WTC11 (cell line): ENCODE measurements at regions not wholly inside any gene's neighbourhood (a gene's known extent, or its start where the extent isn't known, plus 50 kb on each side); places are given as distances from the start of the nearest gene placed in this dataset.
A peak's percentile ranks its signal among the peaks of the same experiment; 100 is the strongest.

Experiments used
- ATAC-seq: fragments of 200-7000 bp; cut with Tn5 transposase; 2 replicates; pipeline ENCODE4 v1.10.0; 2021; ENCODE audit warnings: mild to moderate bottlenecking, moderate library complexity
- CTCF ChIA-PET: fragments of 300-600 bp; sonication (Branson Sonifier 250); formaldehyde crosslinking; loops from one replicate; lab custom pipeline; 2021; ENCODE audit warnings: antibody characterized with exemption; lab: Charles Lee
- POLR2A ChIA-PET: fragments of 350-600 bp; sonication (Branson Sonifier 250); formaldehyde crosslinking; loops from one replicate; lab custom pipeline; 2021; ENCODE audit warnings: antibody characterized with exemption; lab: Charles Lee
- DNase-seq: peaks from one replicate; pipeline ENCODE4 v3.0.0; 2021; ENCODE audit warnings: low spot score
- H3K27ac Mint-ChIP-seq: 2 replicates; pipeline ENCODE4 v1.8.0; 2021; ENCODE audit warnings: mixed read lengths
- H3K27me3 Mint-ChIP-seq: 2 replicates; pipeline ENCODE4 v1.8.0; 2021; ENCODE audit warnings: low read depth, mild to moderate bottlenecking, moderate library complexity, mixed read lengths
- H3K36me3 Mint-ChIP-seq: 2 replicates; pipeline ENCODE4 v1.8.0; 2021; ENCODE audit warnings: mixed read lengths
- H3K4me1 Mint-ChIP-seq: 2 replicates; pipeline ENCODE4 v1.8.0; 2022; ENCODE audit warnings: mixed read lengths
- H3K4me3 Mint-ChIP-seq: 2 replicates; pipeline ENCODE4 v1.8.0; 2021; ENCODE audit warnings: mild to moderate bottlenecking, moderate library complexity, mixed read lengths
- H3K9me3 Mint-ChIP-seq: 2 replicates; pipeline ENCODE4 v1.8.0; 2021; ENCODE audit warnings: mixed read lengths
- ETV6 ChIP-seq: sonication (generic); formaldehyde crosslinking; IDR thresholded peaks from 2 replicates; pipeline ENCODE4 v1.8.1; 2022; ENCODE audit warnings: mild to moderate bottlenecking, missing genetic modification reagents
- GTF2I ChIP-seq: fragments of 250-450 bp; sonication (Bioruptor Pico); conservative IDR thresholded peaks from 2 replicates; pipeline ENCODE4 v1.4.0; 2021; ENCODE audit warnings: mild to moderate bottlenecking
- HMGXB4 ChIP-seq: sonication (generic); formaldehyde crosslinking; IDR thresholded peaks from 2 replicates; pipeline ENCODE4 v1.8.1; 2023; ENCODE audit warnings: mild to moderate bottlenecking, moderate library complexity, missing genetic modification reagents
- IRF2 ChIP-seq: sonication (generic); formaldehyde crosslinking; IDR thresholded peaks from 2 replicates; pipeline ENCODE4 v1.8.0; 2022; ENCODE audit warnings: low read depth, missing genetic modification reagents, borderline replicate concordance
- NFATC4 ChIP-seq: fragments of 250-450 bp; sonication (Bioruptor Pico); IDR thresholded peaks from 2 replicates; pipeline ENCODE4 v1.9.0; 2021; ENCODE audit warnings: mild to moderate bottlenecking
- NR2C2 ChIP-seq: sonication (generic); formaldehyde crosslinking; IDR thresholded peaks from 2 replicates; pipeline ENCODE4 v1.8.0; 2022; ENCODE audit warnings: mild to moderate bottlenecking, missing genetic modification reagents
- OVOL2 ChIP-seq: fragments of 250-450 bp; sonication (Bioruptor Pico); IDR thresholded peaks from 2 replicates; pipeline ENCODE4 v1.9.0; 2021; ENCODE audit warnings: mild to moderate bottlenecking, borderline replicate concordance
- TCF7 ChIP-seq: sonication (generic); formaldehyde crosslinking; IDR thresholded peaks from 2 replicates; pipeline ENCODE4 v1.8.0; 2022; ENCODE audit warnings: mild to moderate bottlenecking, low read depth, missing genetic modification reagents, moderate library complexity
- TP53 ChIP-seq: sonication (generic); formaldehyde crosslinking; IDR thresholded peaks from 2 replicates; pipeline ENCODE4 v1.8.1; 2023; ENCODE audit warnings: mild to moderate bottlenecking, missing genetic modification reagents
- ZNF138 ChIP-seq: sonication (generic); formaldehyde crosslinking; conservative IDR thresholded peaks from 2 replicates; pipeline ENCODE4 v1.8.1; 2022; ENCODE audit warnings: mild to moderate bottlenecking, moderate library complexity, missing genetic modification reagents
- ZNF232 ChIP-seq: sonication (generic); formaldehyde crosslinking; IDR thresholded peaks from 2 replicates; pipeline ENCODE4 v1.8.0; 2022; ENCODE audit warnings: mild to moderate bottlenecking, missing genetic modification reagents
- ZNF263 ChIP-seq: sonication (generic); formaldehyde crosslinking; IDR thresholded peaks from 2 replicates; pipeline ENCODE4 v1.8.1; 2022; ENCODE audit warnings: low read depth, mild to moderate bottlenecking, moderate library complexity, missing genetic modification reagents
- TF ChIP-seq, protein P1 (sequence below): sonication (generic); formaldehyde crosslinking; IDR thresholded peaks from 2 replicates; pipeline ENCODE4 v1.8.1; 2022; ENCODE audit warnings: mild to moderate bottlenecking, moderate library complexity, missing genetic modification reagents
- TF ChIP-seq, protein P2 (sequence below): fragments of 250-450 bp; sonication (Bioruptor Pico); conservative IDR thresholded peaks from 2 replicates; pipeline ENCODE4 v1.9.0; 2021; ENCODE audit warnings: mild to moderate bottlenecking
- TF ChIP-seq, protein P3 (sequence below): sonication (generic); formaldehyde crosslinking; IDR thresholded peaks from 2 replicates; pipeline ENCODE4 v1.8.0; 2022; ENCODE audit warnings: missing genetic modification reagents
- TF ChIP-seq, protein P4 (sequence below): sonication (generic); formaldehyde crosslinking; IDR thresholded peaks from 2 replicates; pipeline ENCODE4 v1.8.1; 2022; ENCODE audit warnings: missing genetic modification reagents, borderline replicate concordance
- TF ChIP-seq, protein P5 (sequence below): sonication (generic); formaldehyde crosslinking; IDR thresholded peaks from 2 replicates; pipeline ENCODE4 v1.8.0; 2023; ENCODE audit warnings: mild to moderate bottlenecking, missing genetic modification reagents

- TF ChIP-seq, protein P1, sequence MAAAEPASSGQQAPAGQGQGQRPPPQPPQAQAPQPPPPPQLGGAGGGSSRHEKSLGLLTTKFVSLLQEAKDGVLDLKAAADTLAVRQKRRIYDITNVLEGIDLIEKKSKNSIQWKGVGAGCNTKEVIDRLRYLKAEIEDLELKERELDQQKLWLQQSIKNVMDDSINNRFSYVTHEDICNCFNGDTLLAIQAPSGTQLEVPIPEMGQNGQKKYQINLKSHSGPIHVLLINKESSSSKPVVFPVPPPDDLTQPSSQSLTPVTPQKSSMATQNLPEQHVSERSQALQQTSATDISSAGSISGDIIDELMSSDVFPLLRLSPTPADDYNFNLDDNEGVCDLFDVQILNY (CRISPR knock-in tag), result no peak
- TF ChIP-seq TCF7 (CRISPR knock-in tag) (no peak), OVOL2 (CRISPR knock-in tag) (no peak), TP53 (CRISPR knock-in tag) (no peak), NFATC4 (CRISPR knock-in tag) (no peak), IRF2 (CRISPR knock-in tag) (no peak)
These were observed 111.9 kb downstream of the EFNB2 start (continued) for GRCh38 chr13:106423530-106423929.

DNA sequence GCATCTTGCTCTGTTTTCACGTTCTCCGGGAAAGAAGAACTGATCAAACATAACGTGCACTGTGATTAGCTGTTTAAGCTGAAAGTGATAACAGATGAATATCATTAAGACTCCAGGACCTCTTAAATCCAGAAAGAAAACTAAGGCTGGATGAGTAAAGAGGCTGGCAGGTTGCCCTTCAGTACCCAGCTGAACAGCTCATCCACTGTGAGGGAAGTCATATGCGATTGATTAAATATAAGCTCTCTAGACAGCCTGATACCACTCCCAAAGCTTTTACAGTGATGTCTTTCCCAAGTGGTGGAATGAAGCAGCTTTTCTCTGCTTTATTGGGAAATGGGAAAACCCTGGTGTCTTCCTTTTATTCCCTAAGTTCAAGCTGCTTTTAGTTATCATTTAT, 116.9 kb downstream of the EFNB2 start:
- Mint-ChIP-seq H3K4me3 (no peak overlapping the region), H3K27me3 (no peaks in the 10 kb centered on the region), H3K4me1 (peaks cover 40% of the 10 kb centered on the region), H3K9me3 (no peaks in the 10 kb centered on the region; the same call in 1 of the 2 replicates), H3K27ac (no peak overlapping the region), H3K36me3 (no peaks in the 10 kb centered on the region)
- DNase-seq (no peak), ATAC-seq (no peak)
- CTCF ChIA-PET, result no interaction called here
- TF ChIP-seq ZNF263 (CRISPR knock-in tag) (no peak), ZNF138 (CRISPR knock-in tag) (no peak)
- TF ChIP-seq, protein P2, sequence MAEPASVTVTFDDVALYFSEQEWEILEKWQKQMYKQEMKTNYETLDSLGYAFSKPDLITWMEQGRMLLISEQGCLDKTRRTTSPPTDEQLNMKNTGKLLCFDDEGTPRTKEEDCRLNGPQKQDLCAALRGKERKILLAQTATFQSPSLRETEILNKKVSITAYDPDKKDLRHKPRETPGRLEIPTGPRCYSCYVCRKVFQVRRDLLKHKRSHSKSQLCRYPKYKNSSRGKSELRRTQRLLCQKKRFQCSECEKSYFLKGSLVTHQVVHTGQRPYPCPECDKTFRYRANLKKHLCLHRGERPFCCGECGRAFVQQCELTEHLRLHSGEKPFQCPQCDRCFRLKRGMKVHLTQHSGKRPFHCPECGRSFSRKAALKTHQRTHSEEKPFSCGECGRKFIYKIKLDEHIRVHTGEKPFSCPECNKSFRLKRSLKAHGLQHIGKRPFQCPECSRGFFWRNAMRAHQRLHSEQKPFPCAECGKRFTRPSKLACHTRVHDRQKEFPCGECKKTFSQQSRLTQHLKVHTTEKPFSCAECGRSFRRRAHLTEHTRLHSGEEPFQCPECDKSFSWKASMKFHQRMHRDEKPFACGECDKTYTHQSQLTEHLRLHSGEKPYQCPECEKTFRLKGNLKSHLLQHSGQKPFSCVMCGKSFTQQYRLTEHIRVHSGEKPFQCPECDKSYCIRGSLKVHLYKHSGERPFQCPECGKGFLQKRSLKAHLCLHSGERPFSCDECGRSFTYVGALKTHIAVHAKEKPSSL (CRISPR knock-in tag), result no peak
- TF ChIP-seq, protein P3, sequence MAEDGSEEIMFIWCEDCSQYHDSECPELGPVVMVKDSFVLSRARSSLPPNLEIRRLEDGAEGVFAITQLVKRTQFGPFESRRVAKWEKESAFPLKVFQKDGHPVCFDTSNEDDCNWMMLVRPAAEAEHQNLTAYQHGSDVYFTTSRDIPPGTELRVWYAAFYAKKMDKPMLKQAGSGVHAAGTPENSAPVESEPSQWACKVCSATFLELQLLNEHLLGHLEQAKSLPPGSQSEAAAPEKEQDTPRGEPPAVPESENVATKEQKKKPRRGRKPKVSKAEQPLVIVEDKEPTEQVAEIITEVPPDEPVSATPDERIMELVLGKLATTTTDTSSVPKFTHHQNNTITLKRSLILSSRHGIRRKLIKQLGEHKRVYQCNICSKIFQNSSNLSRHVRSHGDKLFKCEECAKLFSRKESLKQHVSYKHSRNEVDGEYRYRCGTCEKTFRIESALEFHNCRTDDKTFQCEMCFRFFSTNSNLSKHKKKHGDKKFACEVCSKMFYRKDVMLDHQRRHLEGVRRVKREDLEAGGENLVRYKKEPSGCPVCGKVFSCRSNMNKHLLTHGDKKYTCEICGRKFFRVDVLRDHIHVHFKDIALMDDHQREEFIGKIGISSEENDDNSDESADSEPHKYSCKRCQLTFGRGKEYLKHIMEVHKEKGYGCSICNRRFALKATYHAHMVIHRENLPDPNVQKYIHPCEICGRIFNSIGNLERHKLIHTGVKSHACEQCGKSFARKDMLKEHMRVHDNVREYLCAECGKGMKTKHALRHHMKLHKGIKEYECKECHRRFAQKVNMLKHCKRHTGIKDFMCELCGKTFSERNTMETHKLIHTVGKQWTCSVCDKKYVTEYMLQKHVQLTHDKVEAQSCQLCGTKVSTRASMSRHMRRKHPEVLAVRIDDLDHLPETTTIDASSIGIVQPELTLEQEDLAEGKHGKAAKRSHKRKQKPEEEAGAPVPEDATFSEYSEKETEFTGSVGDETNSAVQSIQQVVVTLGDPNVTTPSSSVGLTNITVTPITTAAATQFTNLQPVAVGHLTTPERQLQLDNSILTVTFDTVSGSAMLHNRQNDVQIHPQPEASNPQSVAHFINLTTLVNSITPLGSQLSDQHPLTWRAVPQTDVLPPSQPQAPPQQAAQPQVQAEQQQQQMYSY (CRISPR knock-in tag), result no peak
- POLR2A ChIA-PET, result no interaction called here

DNA sequence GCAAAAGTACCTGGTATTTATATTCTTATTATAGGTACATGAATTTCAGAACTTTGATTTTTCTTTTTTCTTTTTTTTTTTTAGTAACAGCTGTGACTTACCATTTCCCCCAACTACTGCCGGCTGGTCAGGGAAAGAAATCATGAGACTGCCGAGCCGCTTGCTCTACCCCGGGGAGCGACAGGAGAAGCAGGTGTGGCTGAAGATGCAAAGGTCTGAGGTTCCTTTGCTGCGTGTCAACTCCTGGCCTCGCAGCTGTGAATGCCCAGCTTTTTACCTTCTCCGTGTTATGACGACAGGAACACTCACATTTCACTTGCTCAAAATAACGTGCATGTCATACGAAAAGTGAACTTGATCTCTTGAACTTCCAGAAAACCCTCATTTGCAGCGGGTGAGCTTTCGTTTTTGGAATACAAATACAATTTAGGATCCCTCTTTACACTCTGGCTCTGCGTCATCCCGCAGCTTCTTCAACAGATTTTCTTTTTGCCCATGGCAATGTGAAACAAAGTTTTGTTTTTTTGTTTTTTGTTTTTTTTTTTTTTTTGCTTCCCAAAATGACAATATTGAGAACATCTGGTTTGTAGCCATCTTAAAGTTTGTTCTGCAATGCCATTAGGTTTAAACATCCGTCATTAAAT, 117.9 kb downstream of the EFNB2 start:
- H3K4me1 Mint-ChIP-seq, result peaks cover 30% of the 10 kb centered on the region
- H3K36me3 Mint-ChIP-seq, result no peaks in the 10 kb centered on the region
- ATAC-seq, result peak; percentile 36; the same call in 1 of the 2 replicates
- H3K4me3 Mint-ChIP-seq, result 0 out of 2 replicates have a peak overlapping the region, but pooled peaks have one; percentile 7
- no peaks in the 10 kb centered on the region for H3K27me3 Mint-ChIP-seq
- no peak for TF ChIP-seq GTF2I (CRISPR knock-in tag)
- no peak for TF ChIP-seq NR2C2 (CRISPR knock-in tag)
- TF ChIP-seq ETV6 (CRISPR knock-in tag), result no peak
- TF ChIP-seq, protein P4, sequence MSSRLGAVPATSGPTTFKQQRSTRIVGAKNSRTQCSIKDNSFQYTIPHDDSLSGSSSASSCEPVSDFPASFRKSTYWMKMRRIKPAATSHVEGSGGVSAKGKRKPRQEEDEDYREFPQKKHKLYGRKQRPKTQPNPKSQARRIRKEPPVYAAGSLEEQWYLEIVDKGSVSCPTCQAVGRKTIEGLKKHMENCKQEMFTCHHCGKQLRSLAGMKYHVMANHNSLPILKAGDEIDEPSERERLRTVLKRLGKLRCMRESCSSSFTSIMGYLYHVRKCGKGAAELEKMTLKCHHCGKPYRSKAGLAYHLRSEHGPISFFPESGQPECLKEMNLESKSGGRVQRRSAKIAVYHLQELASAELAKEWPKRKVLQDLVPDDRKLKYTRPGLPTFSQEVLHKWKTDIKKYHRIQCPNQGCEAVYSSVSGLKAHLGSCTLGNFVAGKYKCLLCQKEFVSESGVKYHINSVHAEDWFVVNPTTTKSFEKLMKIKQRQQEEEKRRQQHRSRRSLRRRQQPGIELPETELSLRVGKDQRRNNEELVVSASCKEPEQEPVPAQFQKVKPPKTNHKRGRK (CRISPR knock-in tag), result no peak
- TF ChIP-seq HMGXB4 (CRISPR knock-in tag), result no peak
- TF ChIP-seq, protein P5, sequence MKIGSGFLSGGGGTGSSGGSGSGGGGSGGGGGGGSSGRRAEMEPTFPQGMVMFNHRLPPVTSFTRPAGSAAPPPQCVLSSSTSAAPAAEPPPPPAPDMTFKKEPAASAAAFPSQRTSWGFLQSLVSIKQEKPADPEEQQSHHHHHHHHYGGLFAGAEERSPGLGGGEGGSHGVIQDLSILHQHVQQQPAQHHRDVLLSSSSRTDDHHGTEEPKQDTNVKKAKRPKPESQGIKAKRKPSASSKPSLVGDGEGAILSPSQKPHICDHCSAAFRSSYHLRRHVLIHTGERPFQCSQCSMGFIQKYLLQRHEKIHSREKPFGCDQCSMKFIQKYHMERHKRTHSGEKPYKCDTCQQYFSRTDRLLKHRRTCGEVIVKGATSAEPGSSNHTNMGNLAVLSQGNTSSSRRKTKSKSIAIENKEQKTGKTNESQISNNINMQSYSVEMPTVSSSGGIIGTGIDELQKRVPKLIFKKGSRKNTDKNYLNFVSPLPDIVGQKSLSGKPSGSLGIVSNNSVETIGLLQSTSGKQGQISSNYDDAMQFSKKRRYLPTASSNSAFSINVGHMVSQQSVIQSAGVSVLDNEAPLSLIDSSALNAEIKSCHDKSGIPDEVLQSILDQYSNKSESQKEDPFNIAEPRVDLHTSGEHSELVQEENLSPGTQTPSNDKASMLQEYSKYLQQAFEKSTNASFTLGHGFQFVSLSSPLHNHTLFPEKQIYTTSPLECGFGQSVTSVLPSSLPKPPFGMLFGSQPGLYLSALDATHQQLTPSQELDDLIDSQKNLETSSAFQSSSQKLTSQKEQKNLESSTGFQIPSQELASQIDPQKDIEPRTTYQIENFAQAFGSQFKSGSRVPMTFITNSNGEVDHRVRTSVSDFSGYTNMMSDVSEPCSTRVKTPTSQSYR (CRISPR knock-in tag), result no peak
- no peak for TF ChIP-seq ZNF138 (CRISPR knock-in tag)
- no peak for TF ChIP-seq ZNF263 (CRISPR knock-in tag)
- TF ChIP-seq, protein P1 (CRISPR knock-in tag), result no peak
- no peak for TF ChIP-seq ZNF232 (CRISPR knock-in tag)
- CTCF ChIA-PET, result interaction anchor here (0.8 kb wide), 1 partner anchor 119 kb away, joined by 3 read pairs; no protein-coding TSS in a partner anchor
- POLR2A ChIA-PET, result interaction anchor here (0.7 kb wide), 1 partner anchor 113 kb away, joined by 8 read pairs; no protein-coding TSS in a partner anchor
- H3K27ac Mint-ChIP-seq, result no peak overlapping the region
- no peaks in the 10 kb centered on the region; the same call in 1 of the 2 replicates for H3K9me3 Mint-ChIP-seq
- DNase-seq, result peak; percentile 14
